B cell (primary cell): ENCODE measurements at regions not wholly inside any gene's neighbourhood (a gene's known extent, or its start where the extent isn't known, plus 50 kb on each side); places are given as distances from the start of the nearest gene placed in this dataset.

ENCODE experiments used
- EZH2 ChIP-seq: IDR thresholded peaks from 2 replicates; pipeline ENCODE4 v1.6.1; 2012; ENCODE audit warnings: borderline replicate concordance, low read depth, mild to moderate bottlenecking, moderate library complexity, low read length; ENCODE audit not compliant: insufficient read depth, poor library complexity, severe bottlenecking
- TF ChIP-seq, protein P1 (sequence below): fragments of 200-600 bp; IDR thresholded peaks from one replicate; pipeline ENCODE4 v1.8.0; 2022; ENCODE audit warnings: antibody characterized with exemption, mild to moderate bottlenecking

DNA sequence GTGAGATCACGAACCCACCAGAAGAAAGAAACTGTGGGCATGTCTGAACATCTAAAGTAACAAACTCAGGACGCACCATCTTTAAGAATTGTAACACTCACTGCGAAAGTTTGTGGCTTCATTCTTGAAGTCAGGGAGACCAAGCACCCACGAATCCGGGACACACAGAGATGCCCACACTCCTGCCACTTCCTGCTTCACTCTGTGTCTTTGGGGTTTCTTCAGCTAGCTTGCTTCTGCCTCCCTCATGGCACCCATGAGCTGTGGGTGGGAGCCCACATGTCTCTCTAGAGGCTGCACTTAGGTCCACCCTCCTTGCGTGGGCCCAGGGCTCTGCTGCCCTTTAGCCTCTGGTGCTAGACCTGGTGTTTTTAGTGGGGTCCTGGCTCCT, 61.2 kb upstream of the CNOT6 start:
- TF ChIP-seq, protein P1, sequence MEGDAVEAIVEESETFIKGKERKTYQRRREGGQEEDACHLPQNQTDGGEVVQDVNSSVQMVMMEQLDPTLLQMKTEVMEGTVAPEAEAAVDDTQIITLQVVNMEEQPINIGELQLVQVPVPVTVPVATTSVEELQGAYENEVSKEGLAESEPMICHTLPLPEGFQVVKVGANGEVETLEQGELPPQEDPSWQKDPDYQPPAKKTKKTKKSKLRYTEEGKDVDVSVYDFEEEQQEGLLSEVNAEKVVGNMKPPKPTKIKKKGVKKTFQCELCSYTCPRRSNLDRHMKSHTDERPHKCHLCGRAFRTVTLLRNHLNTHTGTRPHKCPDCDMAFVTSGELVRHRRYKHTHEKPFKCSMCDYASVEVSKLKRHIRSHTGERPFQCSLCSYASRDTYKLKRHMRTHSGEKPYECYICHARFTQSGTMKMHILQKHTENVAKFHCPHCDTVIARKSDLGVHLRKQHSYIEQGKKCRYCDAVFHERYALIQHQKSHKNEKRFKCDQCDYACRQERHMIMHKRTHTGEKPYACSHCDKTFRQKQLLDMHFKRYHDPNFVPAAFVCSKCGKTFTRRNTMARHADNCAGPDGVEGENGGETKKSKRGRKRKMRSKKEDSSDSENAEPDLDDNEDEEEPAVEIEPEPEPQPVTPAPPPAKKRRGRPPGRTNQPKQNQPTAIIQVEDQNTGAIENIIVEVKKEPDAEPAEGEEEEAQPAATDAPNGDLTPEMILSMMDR: no peak
- no peak for TF ChIP-seq EZH2
